Neural cell (in vitro differentiated cells): ENCODE measurements at regions not wholly inside any gene's neighbourhood (a gene's known extent, or its start where the extent isn't known, plus 50 kb on each side); places are given as distances from the start of the nearest gene placed in this dataset.

ENCODE experiments used
- H2AFZ ChIP-seq: fragments of 200-600, 300-800 bp; sonication (generic), shearing (Covaris generic); 2 replicates; pipeline ENCODE4 v1.6.0; 2014; ENCODE audit warnings: low read depth, mild to moderate bottlenecking, antibody characterized with exemption, low read length, moderate library complexity
- H3F3A ChIP-seq: fragments of 200-600 bp; shearing (Covaris generic); 2 replicates; pipeline ENCODE4 v1.6.1; 2016; ENCODE audit warnings: mild to moderate bottlenecking, moderate library complexity, mixed read lengths, antibody characterized with exemption, low read length; ENCODE audit not compliant: insufficient read depth, poor library complexity, severe bottlenecking
- H3K27ac ChIP-seq: fragments of 200-600, 300-800 bp; sonication (generic), shearing (Covaris generic); 2 replicates; pipeline ENCODE4 v1.5.1; 2014; ENCODE audit warnings: mild to moderate bottlenecking, low read length, moderate library complexity
- H3K27me3 ChIP-seq: fragments of 300-800, 200-600 bp; sonication (generic), shearing (Covaris generic); 2 replicates; pipeline ENCODE4 v1.6.0; 2014; ENCODE audit warnings: mild to moderate bottlenecking, low read depth, low read length, moderate library complexity; ENCODE audit not compliant: insufficient read depth
- H3K36me3 ChIP-seq: fragments of 300-800, 200-600 bp; sonication (generic), shearing (Covaris generic); 2 replicates; pipeline ENCODE4 v1.5.1; 2014; ENCODE audit warnings: mild to moderate bottlenecking, antibody characterized with exemption, low read length, moderate library complexity; ENCODE audit not compliant: insufficient read depth
- H3K4me2 ChIP-seq: fragments of 300-800, 200-600 bp; sonication (generic), shearing (Covaris generic); 2 replicates; pipeline ENCODE4 v1.6.0; 2014; ENCODE audit warnings: mild to moderate bottlenecking, low read length
- H3K4me3 ChIP-seq: fragments of 300-800, 200-600 bp; sonication (generic), shearing (Covaris generic); 2 replicates; pipeline ENCODE4 v1.5.1; 2014; ENCODE audit warnings: mild to moderate bottlenecking, low read length, moderate library complexity
- H3K79me2 ChIP-seq: fragments of 200-600 bp; shearing (Covaris generic); replicated peaks from 2 replicates; pipeline ENCODE4 v1.6.0; 2014; ENCODE audit warnings: mild to moderate bottlenecking, low read length, moderate library complexity; ENCODE audit not compliant: insufficient read depth
- H3K9ac ChIP-seq: fragments of 300-800, 200-600 bp; sonication (generic), shearing (Covaris generic); 2 replicates; pipeline ENCODE4 v1.6.1; 2016; ENCODE audit warnings: mild to moderate bottlenecking, low read length, mixed read lengths
- H3K9me2 ChIP-seq: fragments of 200-600 bp; shearing (Covaris generic); 2 replicates; pipeline ENCODE4 v1.6.1; 2016; ENCODE audit warnings: mild to moderate bottlenecking, low read length, mixed read lengths; ENCODE audit not compliant: insufficient read depth
- H3K9me3 ChIP-seq: fragments of 200-600, 300-800 bp; sonication (generic), shearing (Covaris generic); 2 replicates; pipeline ENCODE4 v1.6.1; 2016; ENCODE audit warnings: mild to moderate bottlenecking, mixed run types, low read length, moderate library complexity, mixed read lengths
- H4K20me1 ChIP-seq: fragments of 200-600 bp; shearing (Covaris generic); 2 replicates; pipeline ENCODE4 v1.6.1; 2016; ENCODE audit warnings: mild to moderate bottlenecking, mixed run types; ENCODE audit not compliant: insufficient read depth
- EP300 ChIP-seq: fragments of 450-650 bp; conservative IDR thresholded peaks from 2 replicates; pipeline ENCODE4 v1.6.1; 2014; ENCODE audit warnings: antibody characterized with exemption, mild to moderate bottlenecking, moderate library complexity; ENCODE audit not compliant: poor library complexity, severe bottlenecking
- EZH2 ChIP-seq: fragments of 200-600, 300-800 bp; shearing (Covaris generic), sonication (generic); IDR thresholded peaks from 2 replicates; pipeline ENCODE4 v1.6.1; 2014; ENCODE audit warnings: antibody characterized with exemption, low read length, borderline replicate concordance, mild to moderate bottlenecking; ENCODE audit not compliant: insufficient read depth, poor library complexity, severe bottlenecking
- MXI1 ChIP-seq: fragments of 450-650 bp; conservative IDR thresholded peaks from 2 replicates; pipeline ENCODE4 v1.6.1; 2014; ENCODE audit warnings: antibody characterized with exemption, mild to moderate bottlenecking; ENCODE audit not compliant: poor library complexity, severe bottlenecking
- POLR2AphosphoS5 ChIP-seq: IDR thresholded peaks from 2 replicates; pipeline ENCODE4 v1.6.1; 2012
- RAD21 ChIP-seq: fragments of 450-650 bp; conservative IDR thresholded peaks from 2 replicates; pipeline ENCODE4 v1.6.1; 2014; ENCODE audit warnings: antibody characterized with exemption, mild to moderate bottlenecking, moderate library complexity
- SMC3 ChIP-seq: fragments of 450-650 bp; conservative IDR thresholded peaks from 2 replicates; pipeline ENCODE4 v1.6.1; 2014; ENCODE audit warnings: antibody characterized with exemption, mild to moderate bottlenecking, moderate library complexity; ENCODE audit not compliant: poor library complexity
- TAF1 ChIP-seq: IDR thresholded peaks from 2 replicates; pipeline ENCODE4 v1.6.1; 2012; ENCODE audit warnings: low read depth
- TF ChIP-seq, protein P1 (sequence below): fragments of 450-650 bp; IDR thresholded peaks from 2 replicates; pipeline ENCODE4 v1.5.1; 2014; ENCODE audit warnings: antibody characterized with exemption, mild to moderate bottlenecking, moderate library complexity; ENCODE audit not compliant: poor library complexity, severe bottlenecking
- TF ChIP-seq, protein P2 (sequence below): IDR thresholded peaks from 2 replicates; pipeline ENCODE4 v1.6.1; 2012; ENCODE audit warnings: borderline replicate concordance

DNA sequence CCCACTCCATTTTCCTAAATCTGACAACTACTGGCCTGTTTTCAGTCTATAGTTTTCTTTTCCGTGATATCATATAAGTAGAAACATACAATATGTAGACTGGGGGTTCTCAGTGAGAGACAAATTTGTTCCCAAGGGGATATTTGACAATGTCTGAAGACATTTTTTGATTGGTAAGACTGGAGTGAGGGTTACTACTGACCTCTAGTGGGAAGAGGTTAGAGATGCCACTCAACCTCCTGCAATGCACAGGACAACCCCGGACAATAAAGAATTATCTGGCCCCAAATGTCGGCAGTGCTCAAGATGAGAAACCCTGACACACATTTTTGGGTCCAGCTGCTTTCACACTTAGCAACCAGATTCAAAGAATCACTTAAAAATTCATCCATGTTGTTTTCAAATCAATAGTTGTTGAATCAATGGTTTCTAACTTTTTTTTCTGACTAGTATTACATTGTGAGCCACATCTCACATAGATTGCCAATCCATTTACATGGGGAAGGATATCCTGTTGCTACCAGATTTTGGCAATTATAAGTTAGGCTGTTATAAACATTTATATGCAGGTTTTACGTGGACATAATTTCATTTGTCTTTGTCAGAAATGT lies 307.1 kb downstream of the RPL10L start:
- Histone ChIP-seq H2AFZ (no peak overlapping the region), H3K4me3 (no peak overlapping the region), H4K20me1 (no peaks in the 10 kb centered on the region), H3K9me3 (no peaks in the 10 kb centered on the region), H3K27ac (no peak overlapping the region), H3K36me3 (no peaks in the 10 kb centered on the region), H3K9me2 (no peaks in the 10 kb centered on the region), H3F3A (no peaks in the 10 kb centered on the region), H3K4me2 (no peak overlapping the region), H3K27me3 (no peaks in the 10 kb centered on the region), H3K9ac (no peak overlapping the region), H3K79me2 (no peaks in the 10 kb centered on the region)
- TF ChIP-seq RAD21: peak; percentile 27
- TF ChIP-seq, protein P1, sequence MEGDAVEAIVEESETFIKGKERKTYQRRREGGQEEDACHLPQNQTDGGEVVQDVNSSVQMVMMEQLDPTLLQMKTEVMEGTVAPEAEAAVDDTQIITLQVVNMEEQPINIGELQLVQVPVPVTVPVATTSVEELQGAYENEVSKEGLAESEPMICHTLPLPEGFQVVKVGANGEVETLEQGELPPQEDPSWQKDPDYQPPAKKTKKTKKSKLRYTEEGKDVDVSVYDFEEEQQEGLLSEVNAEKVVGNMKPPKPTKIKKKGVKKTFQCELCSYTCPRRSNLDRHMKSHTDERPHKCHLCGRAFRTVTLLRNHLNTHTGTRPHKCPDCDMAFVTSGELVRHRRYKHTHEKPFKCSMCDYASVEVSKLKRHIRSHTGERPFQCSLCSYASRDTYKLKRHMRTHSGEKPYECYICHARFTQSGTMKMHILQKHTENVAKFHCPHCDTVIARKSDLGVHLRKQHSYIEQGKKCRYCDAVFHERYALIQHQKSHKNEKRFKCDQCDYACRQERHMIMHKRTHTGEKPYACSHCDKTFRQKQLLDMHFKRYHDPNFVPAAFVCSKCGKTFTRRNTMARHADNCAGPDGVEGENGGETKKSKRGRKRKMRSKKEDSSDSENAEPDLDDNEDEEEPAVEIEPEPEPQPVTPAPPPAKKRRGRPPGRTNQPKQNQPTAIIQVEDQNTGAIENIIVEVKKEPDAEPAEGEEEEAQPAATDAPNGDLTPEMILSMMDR: no peak

DNA sequence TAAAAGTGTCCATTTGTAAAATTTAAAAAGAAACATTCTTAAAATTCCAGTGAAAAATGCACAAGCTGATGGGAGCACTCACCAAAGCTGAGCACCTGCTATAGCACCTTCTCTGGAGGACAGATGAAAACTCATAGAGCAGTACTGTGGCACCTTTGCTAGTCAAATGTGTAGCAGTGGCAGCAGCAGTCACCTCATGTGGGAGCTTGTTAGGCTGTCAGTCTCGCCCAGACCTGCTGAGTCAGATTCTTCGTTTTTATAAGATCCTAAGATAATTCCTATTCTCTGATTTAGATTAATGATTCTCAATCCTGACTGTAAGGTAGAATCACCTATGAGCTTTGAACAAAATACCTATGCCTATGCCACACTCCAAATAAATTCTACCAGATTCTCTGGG lies 325.8 kb downstream of the RPL10L start:
- no peaks in the 10 kb centered on the region for H3K9me3 ChIP-seq
- TF ChIP-seq SMC3 (no peak), POLR2AphosphoS5 (no peak)

DNA sequence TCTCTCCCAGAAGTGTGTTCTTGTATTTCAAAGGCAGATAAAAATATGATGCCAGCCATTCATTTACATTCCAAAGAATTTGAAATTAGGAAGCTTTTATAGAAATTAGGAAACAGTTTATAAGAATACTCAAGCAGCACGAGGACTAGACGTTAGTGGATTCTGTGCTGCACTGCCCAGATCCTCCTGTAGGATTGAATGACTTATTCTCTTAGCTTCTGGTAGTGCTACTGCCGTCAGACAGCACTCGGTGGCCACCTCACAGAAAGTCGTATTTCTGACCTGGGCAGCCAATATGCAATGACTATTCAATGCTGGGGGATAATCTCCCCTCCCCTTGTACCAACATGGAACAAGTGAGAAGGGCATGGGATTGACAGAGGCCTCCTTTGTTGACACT lies 326.4 kb downstream of the RPL10L start:
- Histone ChIP-seq H3K4me2 (no peak overlapping the region), H3K36me3 (no peaks in the 10 kb centered on the region), H3K9me2 (no peaks in the 10 kb centered on the region), H3F3A (no peaks in the 10 kb centered on the region), H3K27me3 (no peaks in the 10 kb centered on the region), H4K20me1 (no peaks in the 10 kb centered on the region), H3K9ac (no peak overlapping the region), H3K9me3 (no peaks in the 10 kb centered on the region), H3K4me3 (no peak overlapping the region), H2AFZ (no peak overlapping the region), H3K27ac (no peak overlapping the region), H3K79me2 (no peaks in the 10 kb centered on the region)
- no peak for TF ChIP-seq MXI1
- TF ChIP-seq SMC3: no peak
- no peak for TF ChIP-seq RAD21

More for the DNA sequence above, 325.8 kb downstream of the RPL10L start:
- no peak overlapping the region for H2AFZ ChIP-seq
- no peaks in the 10 kb centered on the region for H3K79me2 ChIP-seq
- no peaks in the 10 kb centered on the region for H3K36me3 ChIP-seq
- no peak overlapping the region for H3K27ac ChIP-seq
- H3F3A ChIP-seq: no peaks in the 10 kb centered on the region
- no peak overlapping the region for H3K9ac ChIP-seq
- no peaks in the 10 kb centered on the region for H3K9me2 ChIP-seq
- no peaks in the 10 kb centered on the region for H3K27me3 ChIP-seq
- H3K4me3 ChIP-seq: no peak overlapping the region
- no peak overlapping the region for H3K4me2 ChIP-seq
- H4K20me1 ChIP-seq: no peaks in the 10 kb centered on the region

DNA sequence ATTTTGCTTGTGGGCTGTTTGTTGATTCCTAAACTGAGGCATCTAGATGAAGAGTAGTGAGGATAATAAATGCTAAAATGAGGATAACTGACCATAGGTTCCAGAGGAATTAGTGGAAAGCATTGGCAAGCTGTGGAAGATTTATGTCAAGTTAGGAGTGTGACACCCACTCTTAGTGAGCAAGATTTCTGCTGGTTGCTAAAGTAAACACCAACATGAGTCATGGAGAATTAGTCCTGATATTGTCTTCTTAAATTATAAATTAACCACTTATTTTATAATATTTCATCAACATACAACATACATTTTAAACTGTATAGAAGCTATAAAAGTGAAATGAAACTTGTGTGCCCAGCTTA lies 328.2 kb downstream of the RPL10L start:
- no peak overlapping the region for H3K27ac ChIP-seq
- H3K9ac ChIP-seq: no peak overlapping the region
- H3K36me3 ChIP-seq: no peaks in the 10 kb centered on the region
- H2AFZ ChIP-seq: no peak overlapping the region
- H3K79me2 ChIP-seq: no peaks in the 10 kb centered on the region
- H3K4me2 ChIP-seq: no peak overlapping the region
- no peaks in the 10 kb centered on the region for H3K9me3 ChIP-seq
- TF ChIP-seq POLR2AphosphoS5 (no peak), RAD21 (no peak), MXI1 (no peak), TAF1 (no peak), SMC3 (no peak), EP300 (no peak), EZH2 (no peak)
- TF ChIP-seq, protein P2, sequence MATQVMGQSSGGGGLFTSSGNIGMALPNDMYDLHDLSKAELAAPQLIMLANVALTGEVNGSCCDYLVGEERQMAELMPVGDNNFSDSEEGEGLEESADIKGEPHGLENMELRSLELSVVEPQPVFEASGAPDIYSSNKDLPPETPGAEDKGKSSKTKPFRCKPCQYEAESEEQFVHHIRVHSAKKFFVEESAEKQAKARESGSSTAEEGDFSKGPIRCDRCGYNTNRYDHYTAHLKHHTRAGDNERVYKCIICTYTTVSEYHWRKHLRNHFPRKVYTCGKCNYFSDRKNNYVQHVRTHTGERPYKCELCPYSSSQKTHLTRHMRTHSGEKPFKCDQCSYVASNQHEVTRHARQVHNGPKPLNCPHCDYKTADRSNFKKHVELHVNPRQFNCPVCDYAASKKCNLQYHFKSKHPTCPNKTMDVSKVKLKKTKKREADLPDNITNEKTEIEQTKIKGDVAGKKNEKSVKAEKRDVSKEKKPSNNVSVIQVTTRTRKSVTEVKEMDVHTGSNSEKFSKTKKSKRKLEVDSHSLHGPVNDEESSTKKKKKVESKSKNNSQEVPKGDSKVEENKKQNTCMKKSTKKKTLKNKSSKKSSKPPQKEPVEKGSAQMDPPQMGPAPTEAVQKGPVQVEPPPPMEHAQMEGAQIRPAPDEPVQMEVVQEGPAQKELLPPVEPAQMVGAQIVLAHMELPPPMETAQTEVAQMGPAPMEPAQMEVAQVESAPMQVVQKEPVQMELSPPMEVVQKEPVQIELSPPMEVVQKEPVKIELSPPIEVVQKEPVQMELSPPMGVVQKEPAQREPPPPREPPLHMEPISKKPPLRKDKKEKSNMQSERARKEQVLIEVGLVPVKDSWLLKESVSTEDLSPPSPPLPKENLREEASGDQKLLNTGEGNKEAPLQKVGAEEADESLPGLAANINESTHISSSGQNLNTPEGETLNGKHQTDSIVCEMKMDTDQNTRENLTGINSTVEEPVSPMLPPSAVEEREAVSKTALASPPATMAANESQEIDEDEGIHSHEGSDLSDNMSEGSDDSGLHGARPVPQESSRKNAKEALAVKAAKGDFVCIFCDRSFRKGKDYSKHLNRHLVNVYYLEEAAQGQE: no peak
- TF ChIP-seq, protein P1: no peak
- no peak overlapping the region for H3K4me3 ChIP-seq
- no peaks in the 10 kb centered on the region for H3F3A ChIP-seq
- no peaks in the 10 kb centered on the region for H4K20me1 ChIP-seq
- H3K9me2 ChIP-seq: no peaks in the 10 kb centered on the region
- H3K27me3 ChIP-seq: no peaks in the 10 kb centered on the region
